ENCODE measurements at regions not wholly inside any gene's neighbourhood (a gene's known extent, or its start where the extent isn't known, plus 50 kb on each side); places are given as distances from the start of the nearest gene placed in this dataset.
"Not testable (repeated sequence)": the region's sequence is repeated elsewhere in the genome, so short reads cannot be mapped to it uniquely, and the experiment has no call there.

DNA sequence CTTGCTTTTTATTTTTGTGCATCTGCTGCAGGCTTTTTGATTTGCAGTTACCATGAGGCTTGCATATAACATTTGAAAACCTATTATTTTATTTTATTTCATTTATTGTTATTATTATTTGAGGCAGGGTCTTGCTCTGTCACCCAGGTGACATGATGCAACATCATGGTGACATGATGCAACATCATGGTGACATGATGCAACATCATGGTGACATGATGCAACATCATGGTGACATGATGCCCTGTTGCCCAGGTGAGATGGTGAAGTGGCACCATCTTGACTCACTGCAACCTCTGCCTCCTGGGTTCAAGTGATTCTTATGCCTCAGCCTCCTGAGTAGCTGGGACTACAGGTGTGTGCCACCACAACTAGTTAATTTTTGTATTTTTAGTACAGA is 244.5 kb upstream of the CTBP2 start:
- not testable (repeated sequence) for TF ChIP-seq CTCF (IDR thresholded peaks at IDR 0.05); EZH2 (IDR thresholded peaks at IDR 0.05; ENCODE audit: borderline replicate concordance, insufficient read depth, low read depth, low read length, poor library complexity, severe bottlenecking)

Data from B cell (primary cell).